RKO (cell line): ENCODE measurements at regions not wholly inside any gene's neighbourhood (a gene's known extent, or its start where the extent isn't known, plus 50 kb on each side); places are given as distances from the start of the nearest gene placed in this dataset.
"Not testable (repeated sequence)": the region's sequence is repeated elsewhere in the genome, so short reads cannot be mapped to it uniquely, and the experiment has no call there.

Experiments used
- DNase-seq: peaks from one replicate; pipeline ENCODE4 v3.0.0-alpha.2; 2016; ENCODE audit warnings: low spot score

DNA sequence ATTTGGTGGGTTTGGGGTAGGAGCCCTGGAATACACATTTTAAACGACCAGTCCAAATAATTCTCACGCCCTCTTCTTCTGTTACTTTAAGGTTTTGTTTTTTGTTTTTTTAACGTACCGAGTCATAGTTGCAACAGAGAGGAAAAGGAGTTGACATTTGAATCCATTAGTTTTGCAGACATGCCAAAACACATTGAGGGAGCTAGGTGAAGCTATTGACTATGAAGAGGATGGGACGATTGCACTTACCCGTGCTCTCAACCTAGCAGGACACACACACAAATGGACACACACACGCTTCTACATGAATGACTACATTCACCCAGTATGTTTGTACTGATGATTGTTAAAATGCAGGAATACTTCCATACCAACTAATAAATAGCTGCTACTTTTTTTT, 54.3 kb upstream of the CIT start:
- no peak for DNase-seq

DNA sequence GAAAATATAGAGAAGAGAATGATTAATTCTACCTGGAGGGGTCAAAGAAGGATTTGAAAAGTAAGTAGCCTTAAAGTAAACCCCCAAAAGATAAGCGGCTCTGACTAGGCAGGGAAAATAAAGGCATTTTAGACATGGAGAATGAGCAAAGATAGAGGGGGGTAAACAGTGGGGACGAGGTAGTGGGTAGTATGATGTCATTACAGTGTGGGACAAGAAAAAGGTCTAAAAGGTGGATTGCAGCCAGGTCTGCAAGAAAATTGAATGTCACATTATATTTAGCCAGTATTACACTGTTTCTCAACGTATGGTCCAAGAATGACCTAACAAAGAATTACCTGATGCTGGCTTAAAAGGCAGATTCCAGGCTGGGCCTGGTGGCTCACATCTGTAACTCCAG, 55.8 kb upstream of the CIT start:
- no peak for DNase-seq

DNA sequence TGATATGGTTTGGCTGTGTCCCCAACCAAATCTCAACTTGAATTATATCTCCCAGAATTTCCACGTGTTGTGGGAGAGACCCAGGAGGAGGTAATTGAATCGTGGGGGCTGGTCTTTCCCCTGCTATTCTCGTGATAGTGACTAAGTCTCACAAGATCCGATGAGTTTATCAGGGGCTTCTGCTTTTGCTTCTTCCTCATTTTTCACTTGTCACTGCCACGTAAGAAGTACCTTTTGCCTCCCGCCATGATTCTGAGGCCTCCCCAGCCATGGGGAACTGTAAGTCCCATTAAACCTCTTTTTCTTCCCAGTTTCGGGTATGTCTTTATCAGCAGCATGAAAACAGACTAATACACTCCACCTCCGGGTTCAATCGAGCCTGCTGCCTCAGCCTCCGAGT, 54.3 kb upstream of the BICDL1 start:
- DNase-seq = not testable (repeated sequence)

DNA sequence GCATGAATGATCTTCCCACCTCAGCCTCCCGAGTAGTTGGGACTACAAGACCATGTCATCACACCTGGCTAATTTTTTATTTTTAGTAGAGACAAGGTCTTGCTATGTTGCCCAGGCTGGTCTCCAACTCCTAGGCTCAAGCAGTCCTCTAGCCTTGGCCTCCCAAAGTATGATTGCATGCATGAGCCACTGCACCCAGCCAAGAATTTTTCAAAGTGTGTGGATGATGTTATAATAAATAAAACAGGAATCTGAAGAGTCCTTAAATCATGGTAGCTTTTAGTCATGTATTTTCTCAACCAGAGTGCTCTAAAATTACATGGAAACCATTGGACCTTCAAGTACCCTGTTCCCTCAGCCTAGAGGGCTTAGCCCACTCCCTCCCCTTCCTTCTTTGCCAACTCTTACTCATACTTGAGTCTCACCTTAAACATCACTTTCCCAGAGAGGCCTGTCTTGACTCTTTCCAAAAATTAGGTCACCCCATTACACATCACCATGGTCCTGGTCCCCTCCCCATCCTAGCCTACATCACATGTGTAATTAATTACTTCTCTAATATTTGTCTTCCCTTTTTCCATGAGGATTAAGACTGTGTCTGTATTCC, 52.2 kb upstream of the BICDL1 start:
- DNase-seq = no peak

DNA sequence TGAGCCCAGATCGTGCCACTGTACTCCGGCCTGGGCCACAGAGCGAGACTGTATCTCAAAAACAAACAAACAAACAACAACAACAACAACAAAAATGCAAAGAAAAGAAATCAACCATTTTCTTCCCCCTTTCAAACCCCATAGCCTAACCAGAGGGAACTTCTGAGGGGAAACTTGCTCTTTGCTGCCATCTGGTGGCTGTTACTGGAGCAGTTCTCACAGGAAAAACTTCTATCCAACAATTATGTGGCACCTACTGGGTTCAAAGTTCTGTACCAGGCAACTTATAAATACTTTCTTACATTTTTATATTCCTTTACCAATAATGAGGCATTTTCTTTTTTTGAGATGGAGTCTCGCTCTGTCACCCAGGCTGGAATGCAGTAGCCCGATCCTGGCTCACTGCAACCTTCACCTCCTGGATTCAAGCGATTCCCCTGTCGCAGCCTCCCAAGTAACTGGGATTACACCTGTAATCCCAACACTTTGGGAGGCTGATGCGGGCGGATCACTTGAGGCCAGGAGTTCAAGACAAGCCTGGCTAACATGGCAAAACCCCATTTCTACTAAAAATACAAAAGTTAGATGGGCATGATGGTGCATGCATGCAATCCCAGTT, 50.9 kb upstream of the BICDL1 start:
- peak; percentile 51 for DNase-seq
